Stimulated activated CD8-positive, alpha-beta memory T cell treated with anti-CD3 and anti-CD28 coated beads, Interleukin-2, amount 100 ng/mL, for 48 hours (primary cell): ENCODE measurements at regions not wholly inside any gene's neighbourhood (a gene's known extent, or its start where the extent isn't known, plus 50 kb on each side); places are given as distances from the start of the nearest gene placed in this dataset.

Experiments used
- DNase-seq, 2 donors: peaks; one replicate each; pipeline ENCODE4 v3.0.0-alpha.2; 2020; ENCODE audit warnings: low read depth in 2 of 2

GRCh38 chr5:165630261-165630778, 2124.9 kb downstream of the MAT2B start:
- DNase-seq, result no peak

GRCh38 chr5:165631235-165631634, 2125.8 kb downstream of the MAT2B start:
- no peak for DNase-seq

GRCh38 chr5:165642366-165642765, 2136.9 kb downstream of the MAT2B start:
- no peak for DNase-seq

GRCh38 chr5:165665735-165666400, 2160.4 kb downstream of the MAT2B start:
- no peak for DNase-seq

- DNase-seq, result no peak
Observed at GRCh38 chr5:165673499-165673898, 2168.1 kb downstream of the MAT2B start.

GRCh38 chr5:165695796-165696195, 2190.4 kb downstream of the MAT2B start:
- no peak for DNase-seq

- no peak for DNase-seq
Observed at GRCh38 chr5:165705960-165706359, 2200.5 kb downstream of the MAT2B start.

GRCh38 chr5:165712011-165712410, 2206.6 kb downstream of the MAT2B start:
- no peak for DNase-seq

GRCh38 chr5:165714598-165714997, 2209.2 kb downstream of the MAT2B start:
- DNase-seq, result no peak

- no peak for DNase-seq
Observed at GRCh38 chr5:165720901-165721300, 2215.5 kb downstream of the MAT2B start.

GRCh38 chr5:165722401-165722800, 2217.0 kb downstream of the MAT2B start:
- no peak for DNase-seq

GRCh38 chr5:165723931-165724330, 2218.5 kb downstream of the MAT2B start:
- no peak for DNase-seq

- no peak for DNase-seq
Observed at GRCh38 chr5:165728425-165728824, 2223.0 kb downstream of the MAT2B start.

GRCh38 chr5:165735388-165735787, 2230.0 kb downstream of the MAT2B start:
- DNase-seq, result no peak

GRCh38 chr5:165739079-165739741, 2233.8 kb downstream of the MAT2B start:
- DNase-seq, result no peak

- no peak for DNase-seq
Observed at GRCh38 chr5:165757791-165758190, 2252.4 kb downstream of the MAT2B start.

GRCh38 chr5:165775111-165775510, 2269.7 kb downstream of the MAT2B start:
- no peak for DNase-seq

- no peak for DNase-seq
Observed at GRCh38 chr5:165779505-165779904, 2274.1 kb downstream of the MAT2B start.

GRCh38 chr5:165780901-165781300, 2275.5 kb downstream of the MAT2B start:
- no peak for DNase-seq

- DNase-seq, result no peak
Observed at GRCh38 chr5:165781738-165782137, 2276.3 kb downstream of the MAT2B start.

GRCh38 chr5:165783024-165783423, 2277.6 kb downstream of the MAT2B start:
- no peak for DNase-seq

- no peak for DNase-seq
Observed at GRCh38 chr5:165786073-165786472, 2280.7 kb downstream of the MAT2B start.

GRCh38 chr5:165795073-165795472, 2289.7 kb downstream of the MAT2B start:
- DNase-seq, result no peak
